Breast epithelium (tissue), 3 donors: ENCODE measurements at regions not wholly inside any gene's neighbourhood (a gene's known extent, or its start where the extent isn't known, plus 50 kb on each side); places are given as distances from the start of the nearest gene placed in this dataset.

ENCODE experiments used
- CTCF ChIP-seq, 3 donors: fragments of 450-650 bp; IDR thresholded peaks; one replicate each; pipeline ENCODE4 v1.5.1; 2016 to 2017; ENCODE audit warnings: antibody characterized with exemption in 3 of 3, mild to moderate bottlenecking in 3 of 3, moderate library complexity in 3 of 3
- POLR2A ChIP-seq: fragments of 450-650 bp; IDR thresholded peaks from one replicate; pipeline ENCODE4 v1.6.1; 2016; ENCODE audit warnings: antibody characterized with exemption, mild to moderate bottlenecking, moderate library complexity

GRCh38 chr3:16824081-16824696 lies 60.6 kb upstream of the PLCL2 start:
- TF ChIP-seq CTCF (IDR thresholded peaks at IDR 0.05): no peak
- TF ChIP-seq POLR2A: no peak
